ENCODE measurements at regions not wholly inside any gene's neighbourhood (a gene's known extent, or its start where the extent isn't known, plus 50 kb on each side); places are given as distances from the start of the nearest gene placed in this dataset.

- Histone ChIP-seq H3T11ph (ENCODE audit: low read length) (no peak overlapping the region), H2BK5ac (ENCODE audit: insufficient read length, low read length) (no peak overlapping the region), H3K18ac (ENCODE audit: insufficient read length, low read depth, low read length) (no peak overlapping the region), H4K91ac (ENCODE audit: insufficient read length, low read depth, low read length) (no peak overlapping the region), H4K8ac (replicated peaks; ENCODE audit: insufficient read length, low read depth, low read length) (no peak overlapping the region), H2BK20ac (ENCODE audit: low read depth, low read length, poor library complexity, severe bottlenecking) (no peak overlapping the region), H4K5ac (ENCODE audit: insufficient read length, low read depth, low read length) (no peak overlapping the region), H4K20me1 (ENCODE audit: control insufficient read depth, insufficient read depth, insufficient read length) (no peaks in the 10 kb centered on the region), H3K9me3 (ENCODE audit: control insufficient read depth, low read depth, low read length) (no peaks in the 10 kb centered on the region), H3K9ac (ENCODE audit: extremely low read depth, insufficient read length, low read length) (no peak overlapping the region), H3K27ac (ENCODE audit: insufficient read length, low read depth, low read length) (no peak overlapping the region), H3K56ac (ENCODE audit: insufficient read length, low read depth, low read length) (no peak overlapping the region), H2BK120ac (ENCODE audit: low read depth, low read length, poor library complexity, severe bottlenecking) (no peak overlapping the region), H3K27me3 (ENCODE audit: insufficient read depth, low read length) (no peaks in the 10 kb centered on the region), H2BK15ac (ENCODE audit: low read depth, low read length) (no peak overlapping the region), H2AFZ (ENCODE audit: low read length) (no peak overlapping the region), H3K23me2 (ENCODE audit: insufficient read length, low read depth, low read length, poor library complexity, severe bottlenecking) (no peaks in the 10 kb centered on the region), H3K79me1 (ENCODE audit: insufficient read depth, low read depth, low read length, poor library complexity, severe bottlenecking) (no peaks in the 10 kb centered on the region), H3K4ac (ENCODE audit: low read depth, low read length) (no peak overlapping the region), H3K4me1 (ENCODE audit: insufficient read depth, low read length) (no peaks in the 10 kb centered on the region), H3K79me2 (ENCODE audit: insufficient read depth, low read length) (no peaks in the 10 kb centered on the region), H2BK12ac (ENCODE audit: insufficient read length, low read depth, low read length) (no peak overlapping the region), H2AK5ac (ENCODE audit: insufficient read length, low read length) (no peak overlapping the region), H3K4me2 (ENCODE audit: insufficient read depth, insufficient read length, low read length) (no peak overlapping the region), H3K23ac (ENCODE audit: insufficient read length, low read depth, low read length) (no peak overlapping the region), H3K14ac (ENCODE audit: insufficient read depth, low read length) (no peak overlapping the region)
- Mint-ChIP-seq H3K27me3 (ENCODE audit: low read depth) (no peaks in the 10 kb centered on the region), H3K27ac (no peak overlapping the region), H3K9me3 (peaks cover 0 to 3% of the 10 kb centered on the region in 2 experiments; a peak in 2 of 5 replicates), H3K4me3 (no peak overlapping the region), H3K36me3 (ENCODE audit: insufficient read depth in 1 of 3, low read depth in 3 of 3) (no peaks in the 10 kb centered on the region), H3K4me1 (no peaks in the 10 kb centered on the region)
- TF ChIP-seq, protein P1, sequence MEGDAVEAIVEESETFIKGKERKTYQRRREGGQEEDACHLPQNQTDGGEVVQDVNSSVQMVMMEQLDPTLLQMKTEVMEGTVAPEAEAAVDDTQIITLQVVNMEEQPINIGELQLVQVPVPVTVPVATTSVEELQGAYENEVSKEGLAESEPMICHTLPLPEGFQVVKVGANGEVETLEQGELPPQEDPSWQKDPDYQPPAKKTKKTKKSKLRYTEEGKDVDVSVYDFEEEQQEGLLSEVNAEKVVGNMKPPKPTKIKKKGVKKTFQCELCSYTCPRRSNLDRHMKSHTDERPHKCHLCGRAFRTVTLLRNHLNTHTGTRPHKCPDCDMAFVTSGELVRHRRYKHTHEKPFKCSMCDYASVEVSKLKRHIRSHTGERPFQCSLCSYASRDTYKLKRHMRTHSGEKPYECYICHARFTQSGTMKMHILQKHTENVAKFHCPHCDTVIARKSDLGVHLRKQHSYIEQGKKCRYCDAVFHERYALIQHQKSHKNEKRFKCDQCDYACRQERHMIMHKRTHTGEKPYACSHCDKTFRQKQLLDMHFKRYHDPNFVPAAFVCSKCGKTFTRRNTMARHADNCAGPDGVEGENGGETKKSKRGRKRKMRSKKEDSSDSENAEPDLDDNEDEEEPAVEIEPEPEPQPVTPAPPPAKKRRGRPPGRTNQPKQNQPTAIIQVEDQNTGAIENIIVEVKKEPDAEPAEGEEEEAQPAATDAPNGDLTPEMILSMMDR (conservative IDR thresholded peaks at IDR 0.05): no peak
- no CpG with 5 or more reads among the region's 3 CpGs for WGBS (ENCODE audit: extremely low coverage, insufficient read length, low lambda C conversion rate)
- no peak for DNase-seq
Measured at GRCh38 chr2:224173933-224174332, 134.8 kb upstream of the SERPINE2 start.

Measured in H9 (cell line).